GM18498 (cell line): ENCODE measurements at regions not wholly inside any gene's neighbourhood (a gene's known extent, or its start where the extent isn't known, plus 50 kb on each side); places are given as distances from the start of the nearest gene placed in this dataset.
"Not testable (repeated sequence)": the region's sequence is repeated elsewhere in the genome, so short reads cannot be mapped to it uniquely, and the experiment has no call there.

Source experiments
- ATAC-seq: cut with Tn5 transposase; IDR thresholded peaks from one replicate; pipeline ENCODE4 v1.9.1; 2021; ENCODE audit warnings: mild to moderate bottlenecking, moderate library complexity; ENCODE audit not compliant: unreplicated experiment

DNA sequence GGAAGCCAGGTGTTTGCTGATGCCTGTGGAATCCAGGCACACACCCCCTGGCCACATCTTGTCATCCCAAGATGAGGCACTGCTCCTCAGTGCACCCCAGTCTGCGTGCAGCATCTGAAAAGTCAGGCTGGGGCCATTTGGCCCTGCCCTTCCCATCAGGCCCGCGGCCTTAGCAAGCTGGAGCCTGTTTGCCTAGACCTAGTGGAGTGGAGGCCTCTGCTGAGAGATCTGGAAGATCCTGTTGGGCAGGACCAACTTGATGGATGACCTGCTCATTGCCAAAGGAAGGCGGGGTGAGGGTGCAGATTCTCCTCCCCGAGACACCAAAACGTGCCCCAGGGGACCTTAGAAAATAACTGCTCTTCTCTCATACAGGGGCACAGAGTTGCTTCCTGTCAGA lies 220.2 kb downstream of the SHQ1 start:
- no peak for ATAC-seq

DNA sequence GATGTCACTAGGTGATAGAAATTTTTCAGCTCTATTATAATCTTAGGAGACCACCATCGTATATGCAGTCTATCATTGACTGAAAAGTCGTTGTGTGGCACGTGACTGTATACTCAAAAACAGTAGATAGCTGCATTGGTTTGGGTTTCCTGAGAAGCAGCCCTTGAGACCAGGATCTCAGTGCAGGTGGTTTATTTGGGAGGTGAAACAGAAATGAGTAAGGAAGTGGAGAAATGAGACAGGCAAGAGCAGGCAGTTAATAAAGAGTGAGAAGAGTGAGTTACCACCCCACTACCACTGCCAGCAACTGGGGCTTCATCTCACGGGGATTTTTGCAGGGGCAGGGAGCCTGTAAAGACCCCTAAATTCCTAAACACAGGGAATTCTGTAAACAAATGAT lies 221.0 kb downstream of the SHQ1 start:
- no peak for ATAC-seq

DNA sequence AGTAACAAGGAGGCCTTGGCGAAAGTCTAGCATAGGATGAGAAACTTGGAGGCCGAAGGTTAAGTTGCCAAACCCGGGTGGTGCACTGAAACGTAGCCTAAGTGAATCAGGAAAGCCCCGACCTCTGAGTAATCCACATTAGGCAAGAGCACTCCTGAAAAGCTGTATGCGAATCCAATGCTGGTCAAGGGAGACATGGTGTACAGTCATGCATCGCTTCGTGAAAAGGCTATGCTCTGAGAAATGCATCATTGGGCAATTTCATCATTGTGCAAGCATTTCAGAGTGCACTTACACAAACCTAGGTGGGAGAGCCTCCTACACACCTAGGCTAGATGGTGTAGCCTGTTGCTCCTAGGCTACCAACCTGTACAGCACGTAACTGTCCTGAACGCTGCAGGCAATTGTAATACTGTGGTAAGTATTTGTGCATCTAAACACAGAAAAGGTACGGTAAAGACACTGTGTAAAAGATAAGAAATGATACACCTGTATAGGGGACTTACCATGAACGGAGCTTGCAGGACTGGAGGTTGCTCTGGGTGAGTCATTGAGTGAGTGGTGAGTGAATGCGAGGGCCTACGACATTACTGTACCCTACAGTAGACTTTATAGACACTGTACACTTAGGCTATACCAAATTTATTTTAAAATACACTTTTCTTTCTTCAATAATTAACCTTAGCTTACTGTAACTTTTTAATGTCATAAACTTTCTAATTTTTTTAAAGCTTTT lies 222.5 kb downstream of the SHQ1 start:
- ATAC-seq = no peak

DNA sequence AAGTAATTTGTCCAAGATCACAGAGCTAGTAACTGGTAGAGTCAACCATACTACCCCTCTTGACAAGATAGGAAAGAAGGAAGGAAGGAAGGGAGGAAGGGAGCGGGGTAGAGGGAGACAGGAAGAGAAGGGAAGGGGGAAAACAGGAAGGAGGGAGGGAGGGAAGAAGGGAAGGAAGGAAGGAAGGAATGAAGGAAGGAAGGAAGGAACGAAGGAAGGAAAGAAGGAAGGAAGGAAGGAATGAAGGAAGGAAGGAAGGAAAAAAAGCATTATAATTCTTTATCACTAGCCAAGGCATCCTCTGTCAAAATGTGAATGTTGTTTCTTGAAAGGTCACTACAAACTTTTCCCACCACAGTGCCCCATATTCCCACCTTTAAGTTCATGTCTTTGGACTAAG lies 223.6 kb downstream of the SHQ1 start:
- no peak for ATAC-seq

DNA sequence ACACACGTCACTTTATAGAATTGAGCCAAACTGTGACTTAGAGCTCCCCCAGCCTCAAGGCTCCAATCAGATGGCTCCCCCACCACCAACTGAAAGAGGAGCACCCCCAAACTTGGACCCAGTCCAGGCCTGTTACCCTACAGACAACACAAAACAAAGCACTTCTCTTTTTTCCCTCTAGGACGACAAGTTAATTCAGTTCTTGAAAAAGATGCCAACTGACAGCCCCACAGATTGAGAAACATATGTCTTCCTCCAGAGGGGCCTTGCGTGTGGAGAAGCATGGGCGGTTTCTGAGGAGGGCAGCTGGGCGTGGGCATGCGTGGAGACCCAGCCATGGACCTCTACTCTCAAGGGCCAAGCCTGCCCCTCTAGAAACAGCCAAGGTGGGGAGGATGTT lies 229.5 kb downstream of the SHQ1 start:
- ATAC-seq = no peak

DNA sequence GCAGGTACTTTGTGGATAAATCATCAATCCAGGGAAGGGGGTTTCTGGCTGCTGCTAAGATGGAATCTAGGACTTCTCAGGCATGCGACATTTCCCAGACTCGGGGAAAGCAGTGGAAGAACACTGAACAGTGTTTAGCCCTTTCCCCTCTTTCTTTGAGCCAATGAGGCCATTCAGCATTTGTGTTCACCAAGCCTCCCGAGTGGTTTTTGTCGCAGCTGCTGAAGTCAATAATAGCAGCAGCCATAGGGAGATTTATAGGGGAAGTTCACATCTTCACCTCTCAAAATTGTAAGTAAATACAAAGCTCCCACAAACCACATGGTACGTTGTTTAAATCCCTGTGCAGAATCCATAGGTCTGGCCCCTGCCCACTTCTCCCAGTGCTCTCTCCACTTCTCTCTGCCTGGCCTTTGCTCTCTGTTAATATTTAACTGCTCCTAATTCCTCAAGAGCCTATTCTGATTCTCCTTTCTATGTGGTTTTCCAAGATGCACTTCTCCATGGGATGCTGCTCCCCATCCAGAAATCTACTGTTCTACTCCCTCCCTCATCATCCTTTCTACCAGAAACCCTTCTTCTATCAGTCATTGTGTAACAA lies 230.7 kb downstream of the SHQ1 start:
- ATAC-seq = no peak

DNA sequence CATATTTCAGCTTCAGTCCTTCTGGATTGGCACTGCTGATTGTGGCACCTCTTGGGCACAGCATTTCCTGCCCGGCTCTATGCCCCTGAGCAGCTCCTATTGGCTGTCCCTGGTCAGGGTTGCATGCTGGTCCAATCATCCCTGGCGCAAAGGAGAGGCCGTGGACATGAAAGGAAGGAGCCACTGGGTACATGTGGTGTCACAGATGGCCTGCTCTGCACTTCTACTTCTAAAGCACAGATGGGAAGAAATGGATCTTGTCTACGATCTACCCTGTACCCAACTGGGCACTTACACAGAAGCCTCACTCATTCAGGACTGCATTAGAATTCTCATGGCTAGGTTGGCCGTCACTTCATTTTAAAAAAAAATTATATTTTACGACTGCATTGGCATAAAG lies 232.5 kb downstream of the SHQ1 start:
- ATAC-seq = no peak

DNA sequence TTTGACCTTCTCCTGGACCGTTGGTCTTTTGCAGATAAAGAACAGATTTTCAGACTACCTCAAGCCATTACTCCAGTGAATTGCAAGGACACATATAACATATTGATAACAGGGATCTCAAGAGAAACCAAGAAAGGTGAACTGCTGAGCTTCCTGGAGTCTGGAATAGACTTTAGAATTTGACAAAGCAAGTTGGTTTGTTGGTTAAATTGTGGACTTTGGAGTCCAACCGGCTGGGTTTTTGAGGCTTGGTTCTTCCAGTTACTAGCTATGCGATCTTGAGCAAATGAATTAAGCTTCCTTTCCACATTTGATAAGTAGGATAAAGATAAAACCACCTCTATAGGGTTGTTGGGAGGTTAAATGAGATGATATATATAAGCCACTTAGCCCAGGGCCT lies 233.1 kb downstream of the SHQ1 start:
- ATAC-seq = no peak

DNA sequence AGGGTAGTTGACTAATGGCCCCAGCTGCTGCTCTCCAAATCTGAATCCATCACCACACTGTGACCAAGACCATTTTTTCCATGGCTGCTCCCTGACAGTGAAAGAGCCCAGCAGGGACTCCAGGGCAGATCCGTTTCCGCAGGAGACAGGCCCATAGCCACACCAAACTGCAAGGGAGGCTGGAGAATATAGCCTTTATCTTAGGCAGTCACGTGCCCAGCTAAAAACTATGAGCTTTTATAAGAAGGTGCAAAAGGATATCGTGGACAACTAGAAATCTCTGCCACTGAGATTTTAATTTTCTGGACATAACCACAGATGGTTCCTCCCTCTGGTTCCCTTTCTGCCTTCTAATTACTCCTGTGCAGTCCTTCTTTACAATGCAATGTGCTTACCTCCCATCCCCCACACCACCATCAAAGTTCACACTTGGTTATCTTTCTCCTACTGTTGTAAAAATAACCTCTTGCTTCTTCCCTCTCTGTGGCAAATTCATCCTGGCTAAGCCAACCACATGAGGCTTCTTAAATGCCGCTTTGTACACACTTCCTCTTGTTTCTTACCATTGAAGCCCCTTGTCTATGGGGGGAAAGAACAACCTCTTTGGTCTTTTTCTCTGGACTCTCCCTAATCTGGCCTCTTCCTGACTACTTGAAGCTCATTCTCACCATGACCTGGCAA lies 233.7 kb downstream of the SHQ1 start:
- no peak for ATAC-seq

DNA sequence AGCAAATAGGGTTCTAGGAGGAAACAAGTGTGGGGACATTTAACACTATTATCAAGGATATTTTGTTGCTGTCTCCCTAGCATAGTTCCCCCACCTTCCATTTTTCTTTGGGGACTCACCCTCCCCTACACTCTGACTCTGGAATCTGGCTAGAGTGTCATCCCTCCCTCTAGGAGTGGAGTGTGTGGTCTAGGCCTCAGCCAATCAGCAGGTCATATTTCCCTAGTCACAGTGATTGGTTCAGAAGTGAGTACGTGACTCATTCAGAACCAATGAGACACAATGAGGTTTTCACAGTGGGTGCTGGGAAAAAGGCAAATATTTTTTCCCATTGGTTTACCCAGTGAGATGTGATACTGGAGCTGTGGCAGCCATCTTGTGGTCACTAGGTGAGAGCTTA lies 234.4 kb downstream of the SHQ1 start:
- ATAC-seq = no peak

DNA sequence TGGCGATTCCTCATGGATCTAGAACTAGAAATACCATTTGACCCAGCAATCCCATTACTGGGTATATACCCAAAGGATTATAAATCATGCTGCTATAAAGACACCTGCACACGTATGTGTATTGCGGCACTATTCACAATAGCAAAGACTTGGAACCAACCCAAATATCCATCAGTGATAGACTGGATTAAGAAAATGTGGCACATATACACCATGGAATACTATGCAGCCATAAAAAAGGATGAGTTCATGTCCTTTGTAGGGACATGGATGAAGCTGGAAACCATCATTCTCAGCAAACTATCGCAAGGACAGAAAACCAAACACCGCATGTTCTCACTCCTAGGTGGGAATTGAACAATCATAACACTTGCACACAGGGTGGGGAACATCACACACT lies 239.1 kb downstream of the SHQ1 start:
- ATAC-seq = not testable (repeated sequence)

DNA sequence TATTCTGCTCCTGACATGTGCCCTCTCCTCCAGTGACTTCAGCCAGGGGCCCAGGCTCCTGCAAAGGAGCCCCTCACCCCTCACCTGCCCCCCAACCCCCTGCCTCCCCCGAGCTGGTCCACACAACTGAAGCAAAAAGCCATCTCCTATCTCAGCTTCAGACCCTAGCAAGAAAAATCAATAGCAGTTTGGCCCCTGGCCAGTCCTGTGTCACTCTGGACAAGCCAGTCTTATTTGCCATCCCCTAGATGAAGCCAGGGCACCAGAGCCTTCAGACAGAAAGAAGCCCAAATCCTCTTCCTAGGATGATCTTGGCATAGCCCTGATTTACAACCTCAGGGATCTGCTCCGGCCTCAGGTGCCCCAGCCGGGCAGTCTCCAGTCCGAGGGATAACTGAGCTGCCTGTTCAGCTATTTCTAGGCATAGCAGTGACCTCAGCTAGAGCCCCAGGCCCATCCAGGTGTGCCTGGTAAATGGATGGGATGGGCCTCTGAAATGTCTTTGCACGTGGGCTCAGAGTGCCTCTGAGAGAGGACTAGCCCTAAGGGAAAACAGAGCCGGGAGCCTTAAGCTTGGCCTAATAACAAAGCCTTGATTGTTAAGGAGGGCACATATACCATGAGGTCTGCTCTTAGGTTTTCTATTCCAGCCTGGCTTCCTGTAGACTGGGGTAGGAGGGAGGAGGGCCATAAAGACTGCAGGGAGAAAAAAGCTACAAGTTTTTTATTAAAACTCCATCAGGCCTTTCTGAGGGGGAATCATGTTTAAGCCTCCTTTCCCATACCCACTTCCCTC lies 242.0 kb downstream of the SHQ1 start:
- ATAC-seq = no peak

DNA sequence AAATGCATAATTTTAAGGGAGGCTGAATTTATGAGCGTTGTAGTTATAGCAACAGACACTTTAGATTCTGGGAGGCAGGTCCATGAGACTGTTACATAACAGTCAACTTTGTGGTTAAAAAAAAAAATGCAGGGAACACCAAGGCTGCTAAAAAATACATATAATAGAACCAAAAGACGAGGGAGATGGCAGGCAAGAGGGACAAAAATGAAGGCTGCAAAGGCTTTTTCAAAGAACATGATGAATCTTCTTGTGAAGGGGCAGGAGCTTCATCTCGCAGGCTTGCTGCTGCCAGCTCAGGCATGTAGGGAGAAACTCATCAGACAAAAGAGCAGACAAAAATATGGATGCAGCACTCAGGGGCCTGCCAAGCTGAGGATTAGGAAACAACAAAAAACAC lies 243.9 kb downstream of the SHQ1 start:
- no peak for ATAC-seq

DNA sequence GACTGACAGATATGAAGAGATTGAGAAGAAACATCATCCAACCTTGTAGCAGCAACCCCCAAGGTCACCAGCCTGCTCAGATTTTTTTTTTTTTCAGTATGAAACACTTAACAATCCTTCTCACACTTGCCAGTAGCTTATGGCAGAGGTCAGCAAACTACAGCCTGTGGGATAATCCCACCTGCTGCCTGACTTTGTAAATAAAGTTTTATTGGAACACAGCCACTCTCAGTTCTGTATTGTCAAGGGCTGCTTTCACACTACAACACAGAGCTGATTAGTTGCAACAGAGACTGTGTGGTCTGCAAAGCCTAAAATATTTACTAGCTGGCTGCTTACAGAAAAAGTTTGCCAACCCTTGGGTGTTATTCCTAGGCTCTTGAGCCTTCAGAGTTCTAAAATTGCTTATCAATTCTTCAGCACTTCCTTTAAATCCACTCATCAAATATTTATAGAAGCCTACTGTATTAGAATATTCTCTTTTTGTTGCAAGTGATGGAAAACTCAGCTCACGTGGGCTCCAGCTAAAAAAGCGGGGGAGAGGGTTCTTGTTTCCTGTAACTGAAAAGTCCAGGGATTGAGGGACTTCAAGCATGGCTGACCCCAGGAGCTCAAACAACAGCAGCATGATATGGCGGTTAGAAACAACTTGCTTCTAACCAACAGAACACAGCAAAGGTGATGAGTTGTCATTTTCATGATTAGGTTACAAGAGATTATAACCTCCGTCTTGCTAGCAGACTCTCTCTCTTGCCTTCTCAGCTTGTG lies 246.1 kb downstream of the SHQ1 start:
- no peak for ATAC-seq

DNA sequence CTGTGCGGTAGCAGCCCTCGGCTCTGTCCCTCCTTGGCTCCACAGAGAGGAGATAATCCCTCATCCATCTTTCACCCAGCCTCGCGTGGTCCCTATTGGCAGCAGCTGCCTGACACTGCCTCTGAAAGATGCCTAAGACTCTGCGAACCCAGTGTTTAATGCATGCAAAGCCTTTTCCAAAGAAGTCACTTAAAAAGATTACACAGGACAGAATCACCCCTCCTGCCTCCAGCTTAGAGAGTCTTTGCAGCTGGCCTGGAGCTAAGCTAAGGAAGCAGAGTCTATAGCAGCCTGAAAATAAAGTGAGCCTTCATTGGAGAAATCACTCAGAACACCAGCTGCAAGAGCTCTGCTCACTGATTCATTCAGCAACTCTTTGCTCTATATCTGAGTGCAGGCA lies 247.2 kb downstream of the SHQ1 start:
- no peak for ATAC-seq

DNA sequence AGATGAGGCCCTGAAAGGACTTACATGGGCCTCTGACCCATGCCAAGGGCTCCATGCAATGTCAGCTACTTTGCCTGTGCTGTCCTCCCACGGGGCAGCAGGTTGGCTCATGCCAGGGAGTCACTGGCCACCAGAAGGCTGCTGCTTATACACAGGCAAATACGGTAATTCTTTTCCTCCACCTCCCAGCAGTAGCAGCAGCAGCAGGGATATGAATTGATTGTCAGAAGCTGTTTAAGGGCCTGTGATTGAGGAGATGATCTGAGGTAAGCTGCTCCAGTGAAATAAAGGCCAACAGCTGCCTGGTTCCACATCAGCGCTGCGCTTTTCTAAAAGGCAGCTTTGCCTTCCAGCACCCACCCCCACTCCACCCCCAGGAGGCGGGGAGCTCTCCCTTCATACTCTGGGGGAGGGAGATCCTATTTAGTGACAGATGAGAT lies 250.5 kb downstream of the SHQ1 start:
- no peak for ATAC-seq

DNA sequence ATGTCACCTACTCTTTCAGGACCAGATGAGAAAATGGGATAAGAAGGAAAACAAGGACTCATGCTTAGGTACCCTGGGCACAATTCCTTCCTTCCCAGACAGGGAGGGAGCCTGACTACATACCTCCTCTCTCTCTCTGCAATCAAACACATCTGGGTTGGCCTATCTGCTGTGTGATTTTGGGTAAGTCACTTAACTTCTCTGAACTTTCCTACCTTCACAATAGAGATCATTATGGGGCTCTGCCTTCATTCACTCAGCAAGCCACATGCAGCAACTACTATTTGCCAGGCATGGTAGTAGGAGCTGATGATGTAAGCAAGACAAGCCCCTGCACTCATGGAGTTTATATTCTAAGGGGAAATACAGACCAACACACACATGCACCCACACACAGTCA lies 251.2 kb downstream of the SHQ1 start:
- ATAC-seq = no peak

DNA sequence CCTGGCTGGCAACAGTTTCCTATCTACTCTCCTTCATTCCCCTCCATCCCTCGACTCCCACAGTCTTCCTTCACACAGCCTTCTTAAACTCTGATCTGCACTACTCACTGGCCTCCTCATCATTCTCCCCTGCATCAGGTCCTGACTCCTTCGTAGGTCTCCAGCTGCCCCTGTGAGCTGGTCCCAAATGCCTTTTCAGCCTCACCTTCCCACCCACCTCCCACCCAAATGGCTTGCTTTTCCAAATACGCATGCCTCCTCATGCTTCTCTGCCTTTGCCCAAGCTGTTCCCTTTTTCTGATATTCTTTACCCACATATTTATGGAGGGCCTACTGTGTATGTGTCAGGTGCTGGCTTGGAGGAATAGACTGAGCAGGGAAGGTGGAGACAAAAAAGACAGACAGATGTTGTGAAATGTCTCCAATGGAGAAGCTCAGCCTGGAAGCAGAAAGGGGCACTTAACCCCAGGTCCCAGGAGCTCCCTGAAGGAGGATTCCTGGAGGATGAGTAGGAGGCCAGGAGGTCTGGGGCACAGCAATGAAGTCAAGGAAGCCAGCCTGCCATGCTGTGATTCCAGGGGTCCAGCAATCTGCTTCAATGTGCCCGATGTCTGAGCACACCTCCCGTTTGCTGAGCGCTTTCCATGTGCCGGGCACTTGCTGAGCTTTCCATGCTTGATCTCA lies 252.2 kb downstream of the SHQ1 start:
- ATAC-seq = no peak

DNA sequence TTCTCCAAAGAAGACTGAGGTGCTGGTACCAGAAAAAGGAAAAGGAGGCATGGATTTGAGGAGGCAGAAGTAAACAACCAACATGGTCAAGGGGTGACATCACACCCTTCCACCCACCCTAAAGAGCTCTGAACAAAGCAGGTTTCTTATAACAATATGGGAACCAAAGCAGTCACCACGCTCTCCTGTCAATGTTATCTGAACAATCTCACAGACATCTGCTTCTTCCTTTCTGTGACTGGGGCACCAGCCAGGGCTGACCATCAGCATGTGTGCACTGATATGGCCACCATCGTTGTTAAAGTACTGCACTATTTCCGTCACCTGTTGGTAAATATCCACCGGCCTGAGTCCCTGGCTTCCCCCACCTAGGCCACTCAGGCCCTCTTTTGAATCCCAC lies 252.9 kb downstream of the SHQ1 start:
- no peak for ATAC-seq

DNA sequence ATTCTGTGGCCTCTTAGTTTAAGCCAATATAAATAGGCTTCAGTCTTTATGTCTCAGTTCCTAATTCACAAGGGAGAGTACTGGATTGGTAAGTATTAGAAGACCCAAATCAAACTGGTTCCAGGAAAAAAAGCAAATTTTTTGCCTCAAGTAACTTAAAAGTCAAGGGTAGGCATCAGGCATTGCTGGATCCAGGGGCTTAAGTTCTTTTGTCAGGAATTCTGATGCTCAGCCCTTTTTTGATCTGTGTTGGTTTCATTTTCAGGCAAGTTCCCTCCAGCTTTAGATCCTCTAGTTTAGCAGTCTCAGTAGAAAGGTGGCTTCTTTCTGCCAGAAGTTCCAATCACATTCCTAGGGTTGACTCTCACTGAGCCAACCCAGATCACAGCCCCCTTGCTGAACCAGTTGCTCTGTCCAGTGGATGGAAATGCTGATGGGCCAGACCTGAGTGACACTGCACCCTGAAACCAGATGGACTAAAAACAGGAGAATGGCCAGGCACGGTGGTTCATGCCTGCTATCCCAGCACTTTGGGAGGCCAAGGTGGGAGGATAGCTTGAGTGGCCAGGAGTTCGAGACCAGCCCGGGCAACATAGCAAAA lies 253.5 kb downstream of the SHQ1 start:
- no peak for ATAC-seq
